HUES48 (cell line): ENCODE measurements at regions not wholly inside any gene's neighbourhood (a gene's known extent, or its start where the extent isn't known, plus 50 kb on each side); places are given as distances from the start of the nearest gene placed in this dataset.

Experiments used
- H3K27ac ChIP-seq: one replicate; pipeline ENCODE4 v1.7.0; 2013; ENCODE audit warnings: low read depth, low read length, inconsistent platforms
- H3K27me3 ChIP-seq: 2 replicates; pipeline ENCODE4 v1.6.1; 2013; ENCODE audit warnings: mild to moderate bottlenecking, low read length; ENCODE audit not compliant: control insufficient read depth, insufficient read depth
- H3K36me3 ChIP-seq: 2 replicates; pipeline ENCODE4 v1.6.1; 2013; ENCODE audit warnings: low read length; ENCODE audit not compliant: control insufficient read depth, insufficient read depth
- H3K4me1 ChIP-seq: 2 replicates; pipeline ENCODE4 v1.6.1; 2013; ENCODE audit warnings: mild to moderate bottlenecking, low read length; ENCODE audit not compliant: control insufficient read depth, insufficient read depth
- H3K4me3 ChIP-seq: 2 replicates; pipeline ENCODE4 v1.5.1; 2013; ENCODE audit warnings: mild to moderate bottlenecking, low read depth, low read length
- H3K9ac ChIP-seq: 2 replicates; pipeline ENCODE4 v1.6.1; 2013; ENCODE audit warnings: mild to moderate bottlenecking, low read depth, low read length, moderate library complexity
- H3K9me3 ChIP-seq: 2 replicates; pipeline ENCODE4 v1.6.1; 2013; ENCODE audit warnings: low read length; ENCODE audit not compliant: control insufficient read depth, insufficient read depth

GRCh38 chr3:21297304-21297703 is 453.7 kb downstream of the ZNF385D start:
- H3K27me3 ChIP-seq, result no peaks in the 10 kb centered on the region
- H3K36me3 ChIP-seq, result no peaks in the 10 kb centered on the region
- H3K9me3 ChIP-seq, result 0 out of 2 replicates have a peak, but pooled peaks cover 7% of the 10 kb centered on the region
- no peak overlapping the region for H3K4me3 ChIP-seq
- no peak overlapping the region for H3K27ac ChIP-seq
- H3K9ac ChIP-seq, result no peak overlapping the region
- no peaks in the 10 kb centered on the region for H3K4me1 ChIP-seq

GRCh38 chr3:21294768-21295167 is 456.2 kb downstream of the ZNF385D start:
- Histone ChIP-seq H3K36me3 (no peaks in the 10 kb centered on the region), H3K4me3 (no peak overlapping the region), H3K9me3 (0 out of 2 replicates have a peak, but pooled peaks cover 7% of the 10 kb centered on the region), H3K4me1 (no peaks in the 10 kb centered on the region), H3K27me3 (no peaks in the 10 kb centered on the region), H3K9ac (no peak overlapping the region), H3K27ac (no peak overlapping the region)

- Histone ChIP-seq H3K36me3 (no peaks in the 10 kb centered on the region), H3K4me3 (no peak overlapping the region), H3K27me3 (no peaks in the 10 kb centered on the region), H3K9me3 (0 out of 2 replicates have a peak, but pooled peaks cover 5% of the 10 kb centered on the region), H3K9ac (no peak overlapping the region), H3K4me1 (no peaks in the 10 kb centered on the region), H3K27ac (no peak overlapping the region)
Observed at GRCh38 chr3:21292971-21293370, 458.0 kb downstream of the ZNF385D start.

- H3K9me3 ChIP-seq, result peaks cover 9% of the 10 kb centered on the region
- no peaks in the 10 kb centered on the region for H3K36me3 ChIP-seq
- H3K27me3 ChIP-seq, result no peaks in the 10 kb centered on the region
- H3K9ac ChIP-seq, result no peak overlapping the region
- no peaks in the 10 kb centered on the region for H3K4me1 ChIP-seq
- no peak overlapping the region for H3K4me3 ChIP-seq
- H3K27ac ChIP-seq, result no peak overlapping the region
Observed at GRCh38 chr3:21290557-21290956, 460.5 kb downstream of the ZNF385D start.

GRCh38 chr3:21274079-21274571 is 476.9 kb downstream of the ZNF385D start:
- no peaks in the 10 kb centered on the region for H3K4me1 ChIP-seq
- H3K27ac ChIP-seq, result no peak overlapping the region
- H3K9ac ChIP-seq, result no peak overlapping the region
- H3K9me3 ChIP-seq, result peaks cover 8% of the 10 kb centered on the region
- H3K4me3 ChIP-seq, result no peak overlapping the region
- no peaks in the 10 kb centered on the region for H3K36me3 ChIP-seq
- H3K27me3 ChIP-seq, result no peaks in the 10 kb centered on the region

GRCh38 chr3:21273259-21274025 is 477.6 kb downstream of the ZNF385D start:
- Histone ChIP-seq H3K27ac (no peak overlapping the region), H3K9me3 (peaks cover 8% of the 10 kb centered on the region), H3K4me1 (no peaks in the 10 kb centered on the region), H3K36me3 (no peaks in the 10 kb centered on the region), H3K27me3 (no peaks in the 10 kb centered on the region), H3K9ac (no peak overlapping the region), H3K4me3 (no peak overlapping the region)

GRCh38 chr3:21271606-21272016 is 479.4 kb downstream of the ZNF385D start:
- H3K9ac ChIP-seq, result no peak overlapping the region
- peaks cover 8% of the 10 kb centered on the region for H3K9me3 ChIP-seq
- no peak overlapping the region for H3K4me3 ChIP-seq
- H3K27ac ChIP-seq, result no peak overlapping the region
- no peaks in the 10 kb centered on the region for H3K27me3 ChIP-seq
- no peaks in the 10 kb centered on the region for H3K36me3 ChIP-seq
- no peaks in the 10 kb centered on the region for H3K4me1 ChIP-seq

- Histone ChIP-seq H3K27me3 (no peaks in the 10 kb centered on the region), H3K9me3 (peaks cover 8% of the 10 kb centered on the region), H3K9ac (no peak overlapping the region), H3K36me3 (no peaks in the 10 kb centered on the region), H3K27ac (no peak overlapping the region), H3K4me1 (no peaks in the 10 kb centered on the region), H3K4me3 (no peak overlapping the region)
Observed at GRCh38 chr3:21269882-21270281, 481.1 kb downstream of the ZNF385D start.

- no peak overlapping the region for H3K4me3 ChIP-seq
- no peak overlapping the region for H3K27ac ChIP-seq
- no peaks in the 10 kb centered on the region for H3K4me1 ChIP-seq
- no peaks in the 10 kb centered on the region for H3K36me3 ChIP-seq
- peaks cover 2% of the 10 kb centered on the region for H3K9me3 ChIP-seq
- no peaks in the 10 kb centered on the region for H3K27me3 ChIP-seq
- H3K9ac ChIP-seq, result no peak overlapping the region
Observed at GRCh38 chr3:21260507-21260906, 490.5 kb downstream of the ZNF385D start.

- no peak overlapping the region for H3K27ac ChIP-seq
- no peak overlapping the region for H3K9ac ChIP-seq
- H3K36me3 ChIP-seq, result no peaks in the 10 kb centered on the region
- H3K27me3 ChIP-seq, result no peaks in the 10 kb centered on the region
- H3K4me1 ChIP-seq, result no peaks in the 10 kb centered on the region
- no peak overlapping the region for H3K4me3 ChIP-seq
- peaks cover 5% of the 10 kb centered on the region for H3K9me3 ChIP-seq
Observed at GRCh38 chr3:21259896-21260295, 491.1 kb downstream of the ZNF385D start.

GRCh38 chr3:21256932-21257331 is 494.1 kb downstream of the ZNF385D start:
- H3K36me3 ChIP-seq, result no peaks in the 10 kb centered on the region
- H3K27me3 ChIP-seq, result no peaks in the 10 kb centered on the region
- H3K4me1 ChIP-seq, result no peaks in the 10 kb centered on the region
- no peak overlapping the region for H3K9ac ChIP-seq
- no peak overlapping the region for H3K4me3 ChIP-seq
- no peak overlapping the region for H3K27ac ChIP-seq
- H3K9me3 ChIP-seq, result peaks cover 5% of the 10 kb centered on the region
